Mesothelial cell of epicardium (in vitro differentiated cells): ENCODE measurements at regions not wholly inside any gene's neighbourhood (a gene's known extent, or its start where the extent isn't known, plus 50 kb on each side); places are given as distances from the start of the nearest gene placed in this dataset.

Source experiments
- DNase-seq, 2 experiments: peaks; one replicate each; pipeline ENCODE4 v3.0.0; 2021; ENCODE audit warnings: low spot score in 2 of 2; ENCODE audit not compliant: unreplicated experiment in 2 of 2
- H3K27ac Mint-ChIP-seq: 2 replicates; pipeline ENCODE4 v1.8.0; 2021; ENCODE audit warnings: mixed read lengths
- H3K27me3 Mint-ChIP-seq: 2 replicates; pipeline ENCODE4 v1.8.0; 2021; ENCODE audit warnings: low read depth, mixed read lengths
- H3K36me3 Mint-ChIP-seq: 2 replicates; pipeline ENCODE4 v1.8.0; 2021; ENCODE audit warnings: mixed read lengths
- H3K4me1 Mint-ChIP-seq: 2 replicates; pipeline ENCODE4 v1.8.0; 2021; ENCODE audit warnings: mixed read lengths
- H3K4me3 Mint-ChIP-seq: 2 replicates; pipeline ENCODE4 v1.8.0; 2021; ENCODE audit warnings: mild to moderate bottlenecking, moderate library complexity, mixed read lengths
- H3K9me3 Mint-ChIP-seq: 2 replicates; pipeline ENCODE4 v1.8.0; 2021; ENCODE audit warnings: mixed read lengths
- TF ChIP-seq, protein P1 (sequence below): fragments of 200-600 bp; sonication (generic); IDR thresholded peaks from one replicate; pipeline ENCODE4 v1.5.0; 2021; ENCODE audit warnings: antibody characterized with exemption; ENCODE audit not compliant: unreplicated experiment

DNA sequence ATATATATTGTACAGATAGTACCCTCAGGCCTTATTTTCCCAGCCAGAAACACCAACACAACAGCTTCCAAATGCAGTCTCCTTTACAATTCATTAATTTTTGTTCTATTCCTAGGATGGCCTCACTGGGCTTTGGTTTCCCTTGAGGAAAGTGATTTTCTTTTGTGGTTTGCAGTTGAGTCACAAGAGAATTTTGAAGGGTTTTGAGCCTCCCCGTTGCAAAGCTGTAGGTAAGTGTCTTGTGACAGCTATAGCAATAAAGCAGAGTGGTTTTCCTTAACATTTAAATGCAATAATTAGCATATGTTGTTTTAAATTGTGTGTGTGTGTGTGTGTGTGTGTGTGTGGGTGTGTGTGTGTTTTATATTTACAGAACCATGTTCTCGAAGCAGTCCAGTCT is 54.1 kb upstream of the WDR17 start:
- Mint-ChIP-seq H3K9me3 (peaks cover 3% of the 10 kb centered on the region), H3K27ac (no peak overlapping the region), H3K27me3 (no peaks in the 10 kb centered on the region), H3K4me3 (no peak overlapping the region), H3K36me3 (no peaks in the 10 kb centered on the region), H3K4me1 (no peaks in the 10 kb centered on the region)
- DNase-seq, result no peak
- TF ChIP-seq, protein P1, sequence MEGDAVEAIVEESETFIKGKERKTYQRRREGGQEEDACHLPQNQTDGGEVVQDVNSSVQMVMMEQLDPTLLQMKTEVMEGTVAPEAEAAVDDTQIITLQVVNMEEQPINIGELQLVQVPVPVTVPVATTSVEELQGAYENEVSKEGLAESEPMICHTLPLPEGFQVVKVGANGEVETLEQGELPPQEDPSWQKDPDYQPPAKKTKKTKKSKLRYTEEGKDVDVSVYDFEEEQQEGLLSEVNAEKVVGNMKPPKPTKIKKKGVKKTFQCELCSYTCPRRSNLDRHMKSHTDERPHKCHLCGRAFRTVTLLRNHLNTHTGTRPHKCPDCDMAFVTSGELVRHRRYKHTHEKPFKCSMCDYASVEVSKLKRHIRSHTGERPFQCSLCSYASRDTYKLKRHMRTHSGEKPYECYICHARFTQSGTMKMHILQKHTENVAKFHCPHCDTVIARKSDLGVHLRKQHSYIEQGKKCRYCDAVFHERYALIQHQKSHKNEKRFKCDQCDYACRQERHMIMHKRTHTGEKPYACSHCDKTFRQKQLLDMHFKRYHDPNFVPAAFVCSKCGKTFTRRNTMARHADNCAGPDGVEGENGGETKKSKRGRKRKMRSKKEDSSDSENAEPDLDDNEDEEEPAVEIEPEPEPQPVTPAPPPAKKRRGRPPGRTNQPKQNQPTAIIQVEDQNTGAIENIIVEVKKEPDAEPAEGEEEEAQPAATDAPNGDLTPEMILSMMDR, result no peak

DNA sequence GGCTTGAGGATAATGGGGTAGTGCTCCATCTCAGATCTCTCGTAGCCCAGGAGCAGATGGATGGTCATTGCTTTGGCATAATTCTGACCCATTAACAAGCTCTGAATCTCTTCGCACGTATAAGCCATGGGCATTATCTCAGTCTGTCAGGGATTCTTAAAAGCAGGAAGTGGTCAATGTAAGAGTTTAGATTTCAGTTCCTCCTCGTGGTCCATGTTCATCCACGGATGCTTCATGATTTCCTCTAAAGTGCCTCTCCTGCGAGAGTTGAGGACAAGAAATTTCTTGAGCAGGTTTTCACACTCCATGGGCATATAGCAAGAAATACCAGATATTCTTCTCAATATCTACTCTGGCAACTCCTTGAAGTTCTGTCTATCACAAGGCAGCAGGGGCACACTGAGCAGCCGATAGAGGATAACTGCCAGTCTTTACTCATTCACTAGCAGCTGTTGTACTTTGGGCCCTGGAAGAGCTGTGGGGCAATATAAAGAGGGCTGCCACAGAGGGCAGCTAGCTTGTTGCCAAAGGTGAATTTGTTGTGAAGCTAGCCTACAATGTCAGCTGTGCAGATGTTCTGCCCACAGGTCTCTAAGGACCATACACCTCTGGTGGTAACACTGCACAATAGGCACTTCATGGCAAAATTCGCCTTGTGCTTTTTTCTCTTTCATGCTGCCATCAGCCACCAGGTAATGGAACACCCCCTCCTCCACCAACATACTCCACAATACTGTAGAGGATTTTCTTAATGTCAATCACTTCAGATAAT is 52.0 kb upstream of the WDR17 start:
- DNase-seq, result no peak
- no peak overlapping the region for H3K27ac Mint-ChIP-seq

DNA sequence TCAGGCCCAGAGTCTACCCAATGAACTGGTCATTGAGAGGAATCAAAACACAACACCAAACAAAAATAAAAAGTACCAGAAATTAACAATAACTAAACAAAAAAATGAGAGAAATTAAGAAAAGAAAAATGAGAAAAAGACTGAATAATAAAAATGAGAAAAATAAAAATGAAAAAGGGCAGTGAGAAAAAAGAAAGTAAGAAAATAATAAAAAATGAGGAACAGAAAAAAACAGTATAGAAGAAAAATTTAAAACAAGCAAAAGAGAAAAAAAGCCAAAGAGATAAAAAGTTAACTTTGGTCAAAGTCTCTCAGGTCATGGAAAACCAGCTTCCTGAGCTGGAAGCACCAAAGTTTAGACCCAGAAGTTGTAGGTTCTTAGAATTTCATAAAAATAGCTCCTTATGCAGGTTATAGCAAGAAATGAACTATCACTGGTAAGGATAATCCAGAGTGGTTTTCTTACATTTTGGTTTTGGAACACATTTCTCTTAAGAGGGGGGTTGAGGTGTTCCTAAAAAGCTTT is 51.0 kb upstream of the WDR17 start:
- H3K4me3 Mint-ChIP-seq, result no peak overlapping the region
- no peaks in the 10 kb centered on the region for H3K4me1 Mint-ChIP-seq
- no peaks in the 10 kb centered on the region for H3K27me3 Mint-ChIP-seq
- no peak for DNase-seq
- H3K9me3 Mint-ChIP-seq, result no peaks in the 10 kb centered on the region
- TF ChIP-seq, protein P1, result no peak
- H3K36me3 Mint-ChIP-seq, result no peaks in the 10 kb centered on the region
- H3K27ac Mint-ChIP-seq, result no peak overlapping the region

More for the DNA sequence above, 52.0 kb upstream of the WDR17 start:
- H3K27me3 Mint-ChIP-seq, result no peaks in the 10 kb centered on the region
- no peak overlapping the region for H3K4me3 Mint-ChIP-seq
- no peaks in the 10 kb centered on the region for H3K36me3 Mint-ChIP-seq
- H3K4me1 Mint-ChIP-seq, result no peaks in the 10 kb centered on the region
- TF ChIP-seq, protein P1, result no peak
- H3K9me3 Mint-ChIP-seq, result peaks cover 3% of the 10 kb centered on the region
